ENCODE measurements at regions not wholly inside any gene's neighbourhood (a gene's known extent, or its start where the extent isn't known, plus 50 kb on each side); places are given as distances from the start of the nearest gene placed in this dataset.
A peak's percentile ranks its signal among the peaks of the same experiment; 100 is the strongest.
"Not testable (repeated sequence)": the region's sequence is repeated elsewhere in the genome, so short reads cannot be mapped to it uniquely, and the experiment has no call there.

DNA sequence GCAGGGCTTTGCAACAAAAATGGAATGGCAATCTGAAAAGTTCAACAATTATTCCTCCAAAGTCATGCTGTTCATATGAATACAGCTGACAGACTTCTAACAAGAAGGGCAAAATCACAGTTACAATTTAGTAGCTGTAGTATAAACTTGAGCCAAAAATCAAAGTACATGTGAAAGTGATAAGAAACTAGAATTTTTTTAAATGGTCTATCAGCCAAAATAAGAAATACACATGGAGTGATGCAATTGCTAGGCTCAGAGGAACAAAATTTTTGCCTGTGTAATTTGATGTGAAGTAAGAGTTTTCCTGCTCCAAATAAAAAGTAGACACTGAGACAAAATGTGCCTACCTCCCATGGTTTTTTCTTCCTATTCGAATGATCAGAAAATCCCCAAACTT lies 167.7 kb upstream of the CDKN3 start:
- H3K9me3 ChIP-seq (replicated peaks): no peaks in the 10 kb centered on the region; the same call in 1 of the 2 replicates
- H3K36me3 ChIP-seq: no peaks in the 10 kb centered on the region; the same call in 1 of the 2 replicates
- no peak overlapping the region for H3K27ac ChIP-seq
- H3K4me1 ChIP-seq: no peaks in the 10 kb centered on the region
- no peak for DNase-seq
- no peak overlapping the region for H3K4me3 ChIP-seq
- no peaks in the 10 kb centered on the region for H3K27me3 ChIP-seq

GRCh38 chr14:54230645-54231044 lies 166.2 kb upstream of the CDKN3 start:
- no peaks in the 10 kb centered on the region; the same call in 1 of the 2 replicates for H3K36me3 ChIP-seq
- no peaks in the 10 kb centered on the region; the same call in 1 of the 2 replicates for H3K9me3 ChIP-seq (replicated peaks)
- no peak overlapping the region for H3K27ac ChIP-seq
- no peaks in the 10 kb centered on the region for H3K27me3 ChIP-seq
- H3K4me1 ChIP-seq: no peaks in the 10 kb centered on the region
- no peak overlapping the region for H3K4me3 ChIP-seq
- DNase-seq: no peak

- no peaks in the 10 kb centered on the region; the same call in 1 of the 2 replicates for H3K36me3 ChIP-seq
Measured at GRCh38 chr14:54232735-54233134, 164.1 kb upstream of the CDKN3 start.

DNA sequence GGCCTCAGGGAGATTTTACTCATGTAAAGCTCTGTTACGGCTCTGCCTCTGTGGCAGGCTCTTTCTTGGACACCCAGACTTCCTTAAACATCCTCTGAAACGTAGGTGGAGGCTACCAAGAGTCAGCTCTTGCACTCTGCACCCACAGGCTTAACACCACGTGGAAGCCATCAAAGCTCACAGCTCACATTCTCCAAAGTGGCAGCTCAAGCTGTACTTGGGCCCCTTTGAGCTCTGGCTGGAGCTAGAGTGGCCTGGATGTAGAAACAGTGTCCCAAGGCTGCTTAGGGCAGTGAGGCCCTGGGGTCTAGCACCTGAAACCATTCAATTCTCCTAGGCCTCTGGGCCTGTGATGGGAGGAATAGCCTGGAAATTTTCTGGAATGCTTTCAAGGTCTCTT lies 155.3 kb upstream of the CDKN3 start:
- Histone ChIP-seq H3K27ac (no peak overlapping the region), H3K36me3 (no peaks in the 10 kb centered on the region), H3K4me1 (no peaks in the 10 kb centered on the region), H3K27me3 (no peaks in the 10 kb centered on the region), H3K4me3 (no peak overlapping the region), H3K9me3 (replicated peaks) (no peaks in the 10 kb centered on the region)
- DNase-seq: no peak

More at GRCh38 chr14:54232735-54233134, 164.1 kb upstream of the CDKN3 start:
- DNase-seq: no peak
- Histone ChIP-seq H3K9me3 (replicated peaks) (no peaks in the 10 kb centered on the region; the same call in 1 of the 2 replicates), H3K27ac (no peak overlapping the region), H3K4me1 (no peaks in the 10 kb centered on the region), H3K27me3 (no peaks in the 10 kb centered on the region), H3K4me3 (no peak overlapping the region)

GRCh38 chr14:54251356-54251755 lies 145.5 kb upstream of the CDKN3 start:
- no peak for DNase-seq
- no peak overlapping the region for H3K27ac ChIP-seq

GRCh38 chr14:54252072-54252730 lies 144.6 kb upstream of the CDKN3 start:
- H3K27ac ChIP-seq: no peak overlapping the region
- H3K4me3 ChIP-seq: no peak overlapping the region
- no peaks in the 10 kb centered on the region for H3K36me3 ChIP-seq
- DNase-seq: peak; percentile 42 to 51
- H3K27me3 ChIP-seq: no peaks in the 10 kb centered on the region
- H3K9me3 ChIP-seq (replicated peaks): no peaks in the 10 kb centered on the region
- H3K4me1 ChIP-seq: peaks cover 15% of the 10 kb centered on the region

More at GRCh38 chr14:54251356-54251755, 145.5 kb upstream of the CDKN3 start:
- no peaks in the 10 kb centered on the region for H3K9me3 ChIP-seq (replicated peaks)
- no peak overlapping the region for H3K4me3 ChIP-seq
- H3K36me3 ChIP-seq: no peaks in the 10 kb centered on the region
- peaks cover 15% of the 10 kb centered on the region for H3K4me1 ChIP-seq
- H3K27me3 ChIP-seq: no peaks in the 10 kb centered on the region

DNA sequence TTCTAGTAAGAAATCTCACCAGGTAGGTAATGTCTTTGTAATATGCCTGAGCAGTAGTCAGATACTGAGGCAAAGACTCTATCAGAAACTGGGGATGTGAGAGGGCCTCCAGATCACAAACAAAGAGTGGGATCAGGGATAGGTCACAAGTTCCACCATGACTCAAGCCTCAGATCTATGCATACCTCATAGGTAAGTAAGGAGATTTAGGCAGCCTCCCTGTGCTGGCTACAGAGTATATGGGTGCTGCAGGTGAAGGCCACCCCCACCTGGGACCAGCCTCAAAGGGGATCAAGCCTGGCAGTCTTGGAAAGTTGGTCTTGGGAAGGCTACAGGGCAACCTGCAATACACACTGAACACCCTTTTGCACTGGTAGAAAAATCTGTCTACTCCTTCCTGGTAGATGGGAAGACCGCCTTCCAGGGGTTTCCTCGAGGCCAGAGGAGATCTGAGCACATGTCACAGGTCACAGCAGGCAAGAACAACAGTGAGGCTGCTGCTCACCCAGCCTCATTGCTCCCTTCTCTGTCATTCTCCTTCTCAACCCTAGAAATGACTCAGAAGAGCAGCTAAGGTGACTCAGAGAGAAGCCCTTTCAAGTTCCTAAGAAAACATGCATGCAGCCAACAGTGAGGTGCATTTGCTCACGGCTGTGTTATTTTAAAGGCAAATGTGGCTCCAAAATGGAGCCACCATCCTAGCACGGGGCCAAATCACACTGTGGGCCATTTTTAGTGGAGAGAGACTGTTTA lies 143.4 kb upstream of the CDKN3 start:
- Histone ChIP-seq H3K36me3 (no peaks in the 10 kb centered on the region), H3K9me3 (replicated peaks) (no peaks in the 10 kb centered on the region), H3K4me1 (peaks cover 15% of the 10 kb centered on the region), H3K4me3 (no peak overlapping the region), H3K27me3 (no peaks in the 10 kb centered on the region), H3K27ac (no peak overlapping the region)
- no peak for DNase-seq

GRCh38 chr14:54256156-54256555 lies 140.7 kb upstream of the CDKN3 start:
- Histone ChIP-seq H3K27me3 (no peaks in the 10 kb centered on the region), H3K4me3 (no peak overlapping the region), H3K27ac (no peak overlapping the region), H3K4me1 (peaks cover 15% of the 10 kb centered on the region), H3K36me3 (no peaks in the 10 kb centered on the region), H3K9me3 (replicated peaks) (no peaks in the 10 kb centered on the region)
- DNase-seq: no peak

GRCh38 chr14:54257424-54257823 lies 139.4 kb upstream of the CDKN3 start:
- no peak overlapping the region for H3K4me3 ChIP-seq
- no peak for DNase-seq
- H3K4me1 ChIP-seq: peaks cover 5% of the 10 kb centered on the region
- no peaks in the 10 kb centered on the region for H3K9me3 ChIP-seq (replicated peaks)
- no peaks in the 10 kb centered on the region for H3K36me3 ChIP-seq
- H3K27ac ChIP-seq: no peak overlapping the region
- H3K27me3 ChIP-seq: no peaks in the 10 kb centered on the region

GRCh38 chr14:54258382-54258781 lies 138.4 kb upstream of the CDKN3 start:
- H3K4me1 ChIP-seq: no peaks in the 10 kb centered on the region
- no peak for DNase-seq
- H3K27ac ChIP-seq: no peak overlapping the region
- H3K4me3 ChIP-seq: no peak overlapping the region
- H3K27me3 ChIP-seq: no peaks in the 10 kb centered on the region
- no peaks in the 10 kb centered on the region for H3K9me3 ChIP-seq (replicated peaks)
- no peaks in the 10 kb centered on the region for H3K36me3 ChIP-seq

GRCh38 chr14:54259821-54260220 lies 137.0 kb upstream of the CDKN3 start:
- H3K36me3 ChIP-seq: no peaks in the 10 kb centered on the region
- no peaks in the 10 kb centered on the region for H3K4me1 ChIP-seq
- H3K9me3 ChIP-seq (replicated peaks): no peaks in the 10 kb centered on the region
- DNase-seq: no peak
- H3K27me3 ChIP-seq: no peaks in the 10 kb centered on the region
- H3K27ac ChIP-seq: no peak overlapping the region
- no peak overlapping the region for H3K4me3 ChIP-seq

- no peaks in the 10 kb centered on the region for H3K9me3 ChIP-seq (replicated peaks)
- H3K36me3 ChIP-seq: no peaks in the 10 kb centered on the region
- DNase-seq: no peak
- no peak overlapping the region for H3K27ac ChIP-seq
- no peaks in the 10 kb centered on the region for H3K27me3 ChIP-seq
- no peaks in the 10 kb centered on the region for H3K4me1 ChIP-seq
- no peak overlapping the region for H3K4me3 ChIP-seq
Measured at GRCh38 chr14:54261283-54261682, 135.5 kb upstream of the CDKN3 start.

DNA sequence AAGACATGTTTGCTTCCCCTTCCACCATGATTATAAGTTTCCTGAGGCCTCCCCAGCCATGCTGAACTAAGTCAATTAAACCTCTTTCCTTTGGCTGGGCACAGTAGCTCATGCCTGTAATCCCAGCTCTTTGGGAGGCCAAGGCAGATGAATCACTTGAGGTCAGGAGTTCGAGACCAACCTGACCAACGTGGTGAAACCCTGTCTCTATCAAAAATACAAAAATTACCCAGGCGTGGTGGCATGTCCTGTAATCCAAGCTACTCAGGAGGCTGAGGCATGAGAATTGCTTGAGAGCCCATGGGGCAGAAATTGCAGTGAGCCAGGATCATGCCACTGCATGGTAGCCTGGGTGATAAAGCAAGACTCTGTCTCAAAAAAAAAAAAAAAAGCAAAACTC lies 130.2 kb upstream of the CDKN3 start:
- H3K4me1 ChIP-seq; H3K27me3 ChIP-seq; H3K36me3 ChIP-seq; H3K27ac ChIP-seq; H3K4me3 ChIP-seq; H3K9me3 ChIP-seq (replicated peaks); DNase-seq: not testable (repeated sequence)

DNA sequence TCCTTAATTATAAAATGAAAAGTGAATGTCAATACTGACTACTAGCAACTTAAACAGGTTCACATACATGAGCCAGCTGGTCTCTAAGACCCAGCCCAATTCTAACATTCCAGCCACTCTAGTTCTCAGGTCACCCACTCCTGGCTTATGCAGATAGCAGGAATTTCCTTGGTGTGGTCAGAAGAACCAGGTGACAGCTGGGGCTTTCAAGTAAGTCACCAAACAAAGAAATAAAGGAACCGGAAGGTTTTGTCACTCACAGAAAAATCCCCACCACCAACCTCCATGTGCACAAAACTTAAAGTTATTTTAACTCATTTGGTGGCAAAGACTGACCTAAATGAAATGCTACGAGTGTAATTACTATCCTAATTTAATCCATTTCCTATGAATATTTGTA lies 129.6 kb upstream of the CDKN3 start:
- peak; percentile 14 to 39 for DNase-seq
- no peaks in the 10 kb centered on the region for H3K36me3 ChIP-seq
- no peak overlapping the region for H3K27ac ChIP-seq
- no peak overlapping the region for H3K4me3 ChIP-seq
- no peaks in the 10 kb centered on the region for H3K9me3 ChIP-seq (replicated peaks)
- H3K27me3 ChIP-seq: no peaks in the 10 kb centered on the region
- H3K4me1 ChIP-seq: peaks cover 4% of the 10 kb centered on the region; the same call in 1 of the 2 replicates

- H3K4me3 ChIP-seq: no peak overlapping the region
- no peaks in the 10 kb centered on the region for H3K4me1 ChIP-seq
- no peaks in the 10 kb centered on the region for H3K27me3 ChIP-seq
- H3K27ac ChIP-seq: no peak overlapping the region
- H3K36me3 ChIP-seq: no peaks in the 10 kb centered on the region
- no peaks in the 10 kb centered on the region for H3K9me3 ChIP-seq (replicated peaks)
- no peak for DNase-seq
Measured at GRCh38 chr14:54275997-54276725, 120.6 kb upstream of the CDKN3 start.

Measured in SJCRH30 (cell line).